HCEC 1CT (cell line): ENCODE measurements at regions not wholly inside any gene's neighbourhood (a gene's known extent, or its start where the extent isn't known, plus 50 kb on each side); places are given as distances from the start of the nearest gene placed in this dataset.
"Not testable (repeated sequence)": the region's sequence is repeated elsewhere in the genome, so short reads cannot be mapped to it uniquely, and the experiment has no call there.

Source experiments
- DNase-seq: peaks from one replicate; pipeline ENCODE4 v3.0.0-alpha.2; 2017

DNA sequence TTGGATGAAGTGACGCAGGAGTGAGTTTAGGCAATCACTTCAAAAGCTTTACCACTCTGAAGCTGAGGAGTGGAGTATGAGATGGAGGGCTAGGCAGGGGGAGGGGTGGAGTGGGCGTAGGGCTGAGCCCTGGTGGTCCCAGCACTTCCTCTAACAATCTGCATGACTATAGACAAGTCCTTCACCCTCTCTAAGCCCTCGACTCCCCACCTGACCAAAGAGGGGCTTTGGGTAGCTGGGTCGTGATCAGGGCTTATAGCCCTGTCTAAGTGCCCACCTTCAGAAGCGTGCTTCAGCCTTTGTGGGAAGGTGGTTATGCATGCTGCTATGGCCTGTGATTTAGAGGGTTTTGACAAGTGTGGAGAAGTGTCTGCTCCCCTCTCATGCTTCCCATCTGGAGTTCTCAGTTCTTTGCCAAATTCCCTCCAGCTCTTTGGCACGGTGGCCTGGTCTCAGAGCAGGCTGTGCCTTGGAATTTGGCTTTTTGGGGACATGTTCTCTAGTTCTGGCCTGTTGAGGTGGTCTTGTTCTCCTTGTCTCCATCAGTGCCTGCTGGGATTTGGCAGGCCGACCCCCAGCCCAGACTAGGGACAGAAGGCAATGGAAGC lies 53.0 kb downstream of the ACTBL2 start:
- DNase-seq = no peak

DNA sequence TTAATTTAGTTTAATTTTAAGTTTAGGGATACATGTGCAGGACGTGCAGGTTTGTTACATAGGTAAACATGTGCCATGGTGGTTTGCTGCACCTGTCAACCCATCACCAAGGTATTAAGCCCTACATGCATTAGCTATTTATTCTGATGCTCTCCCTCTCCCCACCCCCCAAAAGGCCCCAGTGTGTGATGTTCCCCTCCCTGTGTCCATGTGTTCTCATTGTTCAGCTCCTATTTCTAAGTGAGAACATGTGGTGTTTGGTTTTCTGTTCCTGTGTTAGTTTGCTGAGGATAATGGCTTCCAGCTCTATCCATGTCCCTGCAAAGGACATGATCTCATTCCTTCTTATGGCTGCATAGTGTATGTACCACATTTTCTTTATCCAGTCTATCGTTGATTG lies 53.6 kb downstream of the ACTBL2 start:
- not testable (repeated sequence) for DNase-seq

DNA sequence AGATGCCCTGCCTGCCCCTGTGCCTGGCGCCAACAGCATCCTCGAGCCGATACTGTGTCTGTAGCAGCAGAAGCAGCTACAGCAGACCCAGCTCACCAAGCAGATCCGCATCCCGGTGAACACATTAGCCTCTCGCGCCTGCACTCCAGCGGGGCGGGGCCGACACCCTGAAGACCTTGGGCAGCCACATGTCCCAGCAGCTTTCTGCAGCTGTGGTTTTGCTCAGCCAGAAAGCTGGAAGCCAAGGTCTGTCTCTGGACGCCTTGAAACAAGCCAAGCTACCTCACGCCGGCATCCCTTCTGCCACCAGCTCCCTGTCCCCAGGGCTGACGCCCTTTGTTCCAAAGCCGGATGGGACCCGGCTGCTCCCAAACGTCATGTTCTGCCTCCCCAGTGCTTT lies 59.6 kb downstream of the ACTBL2 start:
- DNase-seq = no peak

DNA sequence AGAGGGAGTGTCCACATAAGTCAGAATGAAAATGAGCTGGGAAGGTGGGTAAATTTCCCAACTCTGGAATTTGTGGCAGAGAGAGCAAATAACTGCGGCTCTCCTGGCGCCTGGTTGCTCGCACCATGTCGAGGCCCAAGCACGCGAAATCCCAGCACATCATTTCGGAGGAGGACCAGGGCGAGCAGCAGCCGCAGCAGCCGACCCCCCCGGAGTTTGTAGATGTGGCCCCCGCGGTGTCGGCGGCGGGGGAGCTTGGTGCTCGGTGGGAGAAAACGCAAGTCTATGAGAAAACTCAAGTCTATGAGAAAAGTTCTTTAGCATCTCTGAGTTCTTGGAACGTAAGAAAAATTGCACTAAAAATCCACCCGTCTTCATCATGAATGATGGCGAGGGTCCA lies 60.3 kb downstream of the ACTBL2 start:
- no peak for DNase-seq

DNA sequence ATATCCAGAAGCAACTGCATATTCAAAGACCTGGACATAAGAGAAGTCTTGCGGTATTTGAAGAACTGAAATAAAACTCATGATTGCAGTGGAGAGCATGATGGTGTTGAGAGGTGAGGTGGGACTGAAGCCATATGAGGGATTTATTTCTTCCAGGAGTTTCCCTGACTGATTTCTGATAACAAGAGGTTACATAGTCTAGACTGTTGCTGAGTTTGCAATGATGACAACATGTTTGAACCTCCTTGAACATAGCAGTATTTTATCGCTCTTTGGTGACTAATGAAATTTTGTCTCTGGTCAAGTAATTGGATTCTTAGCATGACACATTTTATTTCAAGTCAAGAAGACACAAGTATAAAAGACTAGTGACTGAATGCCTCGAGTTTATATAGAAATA lies 61.8 kb downstream of the ACTBL2 start:
- DNase-seq = no peak

DNA sequence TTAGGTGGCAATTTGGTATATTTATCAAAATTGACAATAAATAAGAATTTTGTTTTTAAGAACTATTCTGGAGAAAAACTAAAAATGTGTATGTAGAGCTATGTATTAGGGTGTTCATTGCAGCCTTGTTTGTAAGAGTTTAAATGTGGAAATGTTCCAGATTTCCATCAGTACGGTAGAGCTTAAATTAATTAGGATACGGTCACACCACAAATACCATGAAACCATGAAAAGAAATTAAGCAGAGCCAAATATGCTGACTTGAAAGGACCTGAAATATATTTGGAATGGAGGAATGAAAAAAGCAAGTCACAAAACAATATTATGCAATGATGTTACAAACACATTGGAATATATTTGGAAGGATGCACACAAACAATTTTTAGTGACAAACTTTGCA lies 64.6 kb downstream of the ACTBL2 start:
- no peak for DNase-seq

DNA sequence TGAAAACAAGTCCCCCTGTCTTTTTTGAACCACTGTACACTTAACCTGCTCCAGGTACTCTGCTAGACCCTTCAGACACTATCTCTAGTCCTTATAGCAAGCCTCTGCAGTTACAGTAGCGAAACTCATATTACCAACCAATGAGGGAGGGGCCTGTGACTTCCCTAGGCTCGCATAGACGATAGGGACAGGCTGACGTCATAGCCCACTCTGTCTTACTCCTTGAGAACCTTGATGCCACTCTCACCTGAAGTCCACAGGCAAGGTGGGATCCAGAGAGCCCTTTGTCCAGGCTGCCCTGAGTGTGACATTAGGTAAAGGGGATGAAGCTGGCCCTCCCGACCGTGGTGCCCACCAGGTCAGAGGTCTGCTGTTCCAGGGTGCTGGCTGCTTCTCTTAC lies 65.3 kb downstream of the ACTBL2 start:
- DNase-seq = no peak

DNA sequence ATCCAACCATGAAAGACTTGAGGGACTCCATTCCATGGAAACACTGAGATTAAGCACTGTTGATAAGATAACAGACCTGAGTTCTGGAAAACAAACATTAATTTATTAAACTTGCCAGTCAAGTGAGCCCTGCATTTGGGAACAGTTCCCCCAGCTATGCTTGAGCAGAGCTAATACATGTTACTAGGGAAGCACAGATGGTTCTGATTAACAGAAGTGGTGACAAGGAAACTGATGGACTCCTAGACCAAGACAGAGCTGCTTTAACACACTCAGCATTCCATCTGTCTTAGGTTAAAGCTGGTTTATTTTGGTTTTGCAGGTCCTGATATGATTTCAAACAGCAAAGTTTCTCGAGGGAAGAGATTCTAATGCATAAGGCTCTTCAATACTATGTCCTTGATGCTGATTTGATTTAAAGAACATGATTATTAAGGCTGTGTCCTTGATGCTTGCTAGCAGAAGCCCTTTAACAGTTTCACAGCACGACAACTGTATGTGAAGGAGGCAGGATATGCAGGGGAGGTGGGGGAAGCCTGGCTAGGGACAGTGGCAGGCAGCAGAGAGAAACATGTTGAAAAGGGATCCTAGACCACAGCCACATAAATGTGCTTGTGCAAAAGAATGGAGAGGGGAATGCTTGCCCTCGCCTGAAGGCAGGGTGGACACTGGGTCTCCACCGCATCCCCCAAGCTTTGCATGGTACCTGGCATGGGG lies 66.2 kb downstream of the ACTBL2 start:
- peak; percentile 15 for DNase-seq

DNA sequence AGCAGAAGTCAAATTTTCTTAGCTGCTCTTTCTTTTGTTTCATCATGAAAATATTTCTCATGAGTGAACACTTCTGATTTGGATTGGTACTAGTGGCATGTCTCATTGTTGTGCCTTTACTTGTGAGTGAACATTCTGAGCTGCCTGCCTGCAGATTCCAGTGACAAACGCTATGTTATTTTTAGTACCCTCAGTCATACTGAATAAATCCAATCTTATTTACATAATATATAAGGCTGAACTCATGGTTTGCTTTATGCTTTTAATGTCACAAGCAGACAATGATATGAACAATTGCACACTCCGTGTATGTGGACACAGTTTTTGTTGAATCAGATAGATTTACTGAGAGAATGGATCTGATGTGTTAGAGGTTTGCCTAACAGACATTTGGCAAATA lies 67.8 kb downstream of the ACTBL2 start:
- no peak for DNase-seq

DNA sequence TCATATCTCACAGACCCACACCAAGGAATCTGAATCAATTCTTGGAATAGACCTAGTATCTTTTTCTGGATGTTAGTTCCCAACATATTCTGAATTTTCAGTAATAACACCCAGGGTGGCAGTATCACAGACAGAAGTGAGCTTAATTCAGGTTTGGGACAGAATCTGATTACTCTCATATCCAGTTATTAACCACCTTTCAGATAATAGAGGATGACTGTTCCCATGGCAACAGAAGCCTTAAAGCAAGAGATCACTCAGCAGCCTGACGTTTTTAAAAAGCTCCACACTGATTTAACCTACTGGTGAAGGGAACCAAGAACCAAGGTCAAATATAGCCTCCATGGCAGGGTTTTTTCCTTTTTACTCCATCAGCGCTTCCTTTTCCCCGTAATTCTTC lies 68.4 kb downstream of the ACTBL2 start:
- DNase-seq = no peak

DNA sequence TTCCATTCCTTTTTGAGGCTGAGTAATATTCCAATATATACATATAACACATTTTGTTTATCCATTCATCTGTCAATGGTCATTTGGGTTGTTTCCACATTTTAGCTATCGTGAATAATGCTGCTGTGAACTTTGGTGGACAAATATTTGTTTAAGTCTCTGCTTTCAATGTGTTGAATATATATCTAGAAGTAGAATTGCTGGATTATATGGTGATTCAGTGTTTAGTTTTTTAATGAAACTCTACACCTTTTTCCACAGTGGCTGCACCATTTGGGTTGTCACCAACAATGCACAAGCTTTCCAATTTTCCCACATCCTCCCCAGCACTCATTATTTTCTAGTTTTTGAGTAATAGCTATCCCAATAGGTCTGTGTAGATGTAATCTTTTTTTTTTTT lies 69.5 kb downstream of the ACTBL2 start:
- no peak for DNase-seq

DNA sequence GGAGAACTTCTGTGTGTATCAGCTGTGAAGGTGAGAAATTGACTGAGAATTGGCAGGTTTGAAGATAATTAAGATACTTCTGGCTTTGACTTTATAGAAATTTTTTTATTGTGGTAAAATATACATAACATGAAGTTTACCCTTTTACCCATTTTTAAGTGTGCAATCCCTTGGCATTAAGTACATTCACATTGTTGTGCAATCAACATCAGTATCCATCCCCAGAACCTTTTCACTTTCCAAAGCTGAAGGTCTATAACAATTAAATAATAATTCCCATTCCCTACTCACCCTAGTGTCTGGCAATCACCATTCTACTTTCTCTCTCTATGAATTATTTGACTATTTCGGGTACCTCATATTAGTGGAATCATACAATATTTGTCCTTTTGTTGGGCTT lies 69.9 kb downstream of the ACTBL2 start:
- DNase-seq = no peak

DNA sequence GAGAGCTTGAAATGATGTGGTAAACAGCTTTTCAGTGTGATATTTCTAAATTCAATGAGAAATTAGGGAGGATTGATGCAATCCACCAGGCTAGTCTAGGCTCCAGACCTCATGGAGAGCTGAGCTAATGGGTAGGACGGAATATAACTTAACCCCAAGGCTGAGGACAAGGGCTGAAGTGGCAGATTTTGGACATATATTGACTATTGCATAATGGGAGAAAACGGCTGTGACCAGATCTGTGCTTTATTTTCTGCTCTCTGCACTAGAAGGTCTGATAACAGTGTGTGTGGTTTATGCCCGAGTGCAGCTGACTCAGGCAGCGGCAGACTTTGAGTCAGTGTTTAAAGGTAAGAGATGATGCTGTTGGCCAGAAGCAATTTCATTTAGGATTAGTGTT lies 70.6 kb downstream of the ACTBL2 start:
- peak; percentile 40 for DNase-seq

DNA sequence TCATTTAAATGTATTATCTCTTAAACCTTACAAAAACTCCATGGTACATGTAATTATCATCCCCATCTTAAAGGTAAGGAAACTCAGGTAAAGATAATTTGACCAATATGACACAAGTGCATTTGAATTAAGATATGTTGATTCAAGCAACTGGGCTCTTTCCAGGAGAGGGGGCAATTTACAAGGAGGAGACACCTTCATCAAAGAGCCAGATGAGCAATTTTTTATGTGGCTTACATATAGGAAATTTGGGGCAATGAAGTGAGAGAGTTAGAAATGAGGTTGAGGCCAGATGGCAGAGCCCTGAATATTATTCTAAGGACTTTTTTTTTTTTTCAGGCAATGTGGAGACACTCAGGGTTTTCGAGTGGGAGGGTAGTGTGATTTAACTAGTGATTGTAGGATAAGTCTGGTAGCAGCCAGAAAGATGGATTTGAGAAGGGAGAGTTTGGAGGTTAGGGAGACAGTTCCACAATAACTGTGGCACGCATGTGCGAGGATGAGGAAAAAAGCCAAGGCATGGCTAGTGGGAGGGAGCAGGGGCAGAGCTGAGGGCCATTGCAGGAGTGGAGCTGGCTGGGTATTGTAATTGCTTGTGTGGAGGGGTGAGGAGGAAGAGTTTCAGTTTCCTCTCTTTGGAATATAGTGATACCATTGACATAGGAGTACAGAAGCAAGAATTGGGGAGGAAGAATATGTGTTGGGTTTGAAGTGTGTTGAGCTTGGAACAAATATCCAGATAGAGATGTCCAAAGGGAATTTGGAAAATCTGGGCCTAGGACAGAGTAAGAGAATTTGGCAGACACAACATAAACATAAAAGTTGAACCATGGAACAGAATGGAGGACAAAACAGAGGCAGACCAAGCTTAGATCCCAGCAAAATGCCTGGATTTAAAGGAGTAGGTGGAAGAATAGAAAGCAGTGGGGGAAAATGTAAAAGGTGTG lies 72.0 kb downstream of the ACTBL2 start:
- no peak for DNase-seq

DNA sequence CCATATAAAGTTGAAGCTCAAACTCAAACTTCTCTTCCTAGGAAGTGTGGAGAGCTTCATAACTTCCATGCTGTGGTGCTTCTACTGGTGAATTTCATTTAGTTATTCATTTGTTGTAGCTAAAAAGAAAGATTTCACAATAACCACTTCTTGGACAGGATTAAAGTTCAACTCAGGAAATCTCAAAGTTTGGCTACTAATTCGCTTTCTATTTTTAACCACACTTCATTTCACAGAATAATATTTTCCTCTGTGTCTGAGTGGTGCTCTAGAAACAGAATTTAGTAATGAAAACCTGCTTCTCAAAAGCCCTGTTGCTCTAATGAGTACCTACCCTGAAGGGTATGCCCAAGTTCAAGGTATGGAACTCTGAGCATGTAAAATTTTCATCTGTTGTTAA lies 73.9 kb downstream of the ACTBL2 start:
- peak; percentile 13 for DNase-seq

DNA sequence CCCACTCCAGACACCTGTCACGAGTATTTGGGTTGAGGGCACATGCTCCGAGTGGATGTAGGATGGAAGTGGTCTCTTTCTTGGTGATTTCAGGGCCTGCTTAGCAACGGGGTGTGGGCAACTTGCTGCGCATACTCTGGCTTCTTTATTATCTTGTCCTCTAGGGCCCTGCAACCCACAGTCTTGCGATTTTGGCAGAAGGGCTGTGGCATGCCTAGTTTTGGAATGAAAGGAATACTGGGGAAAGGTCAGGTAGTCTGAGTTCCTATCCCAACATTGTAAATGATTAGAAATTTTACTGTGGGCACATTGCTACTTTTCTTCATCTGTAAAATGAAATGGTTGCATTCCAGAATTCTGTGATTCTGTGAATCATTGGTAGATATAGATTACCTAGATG lies 74.3 kb downstream of the ACTBL2 start:
- DNase-seq = no peak

DNA sequence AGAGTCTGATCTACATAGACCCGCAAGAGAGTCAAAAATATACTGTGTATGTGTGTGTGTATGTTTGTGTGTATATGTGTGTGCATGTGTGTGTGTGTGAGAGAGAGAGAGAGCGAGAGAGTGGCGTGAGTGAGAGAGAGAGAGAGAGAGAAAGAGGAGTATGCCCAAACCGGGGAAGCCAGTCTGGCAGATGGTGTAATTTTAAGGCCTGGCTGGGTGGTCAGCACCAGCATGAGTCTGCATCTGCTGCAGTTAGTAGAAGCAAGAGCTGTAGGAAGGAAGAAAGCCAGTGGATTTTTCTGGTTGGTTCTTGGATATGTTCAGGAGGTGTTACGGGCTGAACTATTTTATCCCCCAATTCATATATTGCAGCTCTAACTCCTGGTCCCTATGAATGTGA lies 75.2 kb downstream of the ACTBL2 start:
- DNase-seq = no peak

DNA sequence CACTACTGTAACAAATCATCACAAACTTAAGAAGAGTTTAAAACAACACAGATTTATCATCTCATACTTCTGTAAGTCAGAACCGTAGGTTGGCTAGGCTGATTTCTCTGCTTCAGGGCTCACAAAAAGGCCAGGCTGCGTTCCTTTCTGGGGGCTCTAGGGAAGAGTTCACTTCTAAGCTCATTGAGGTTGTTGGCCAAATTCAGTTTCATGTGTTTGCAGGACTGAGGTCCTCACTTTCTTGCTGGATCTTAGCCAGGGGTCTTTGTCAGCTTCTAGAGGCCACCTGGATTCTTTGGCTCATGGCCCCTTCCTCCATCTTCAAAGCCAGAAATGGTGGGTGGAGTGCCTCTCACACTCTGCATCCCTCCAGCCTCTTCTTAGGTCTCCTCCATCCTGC lies 76.0 kb downstream of the ACTBL2 start:
- no peak for DNase-seq

DNA sequence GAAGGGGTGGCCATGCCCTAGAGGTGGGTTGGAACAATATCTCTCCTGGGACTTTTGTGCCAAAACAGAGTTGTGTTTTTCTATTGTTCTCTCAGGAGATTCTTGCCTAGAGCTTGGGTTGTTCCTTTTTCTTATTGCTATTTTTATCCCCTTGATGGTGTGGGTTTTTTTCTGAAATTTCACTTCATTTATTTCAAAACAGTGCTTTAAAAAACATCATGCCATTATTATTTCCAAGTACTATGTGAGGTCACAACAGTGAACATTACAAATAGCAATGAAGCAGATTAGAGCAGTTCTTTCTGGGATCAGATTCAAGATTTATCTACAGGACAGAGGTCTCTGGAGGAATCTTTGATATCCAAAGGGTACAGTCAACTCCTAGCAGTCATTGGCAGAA lies 76.6 kb downstream of the ACTBL2 start:
- no peak for DNase-seq

DNA sequence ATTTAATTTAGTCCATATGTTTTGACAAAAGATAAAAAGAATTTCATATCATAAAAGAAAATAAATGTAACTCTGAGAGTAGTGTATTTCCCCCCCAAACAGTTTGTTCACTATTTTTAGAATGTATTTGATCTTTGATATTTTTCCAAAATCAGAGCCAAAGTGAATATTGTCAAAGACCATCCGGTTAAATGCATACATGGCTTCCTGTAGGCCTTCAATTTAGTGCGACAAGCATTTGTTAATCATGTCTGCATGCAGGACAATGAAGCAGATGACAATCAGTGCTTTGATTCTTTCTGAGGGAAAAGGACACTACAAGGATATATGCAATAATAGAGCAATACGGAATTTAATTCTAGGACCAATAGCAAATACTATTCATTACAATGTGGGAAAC lies 79.8 kb downstream of the ACTBL2 start:
- no peak for DNase-seq

DNA sequence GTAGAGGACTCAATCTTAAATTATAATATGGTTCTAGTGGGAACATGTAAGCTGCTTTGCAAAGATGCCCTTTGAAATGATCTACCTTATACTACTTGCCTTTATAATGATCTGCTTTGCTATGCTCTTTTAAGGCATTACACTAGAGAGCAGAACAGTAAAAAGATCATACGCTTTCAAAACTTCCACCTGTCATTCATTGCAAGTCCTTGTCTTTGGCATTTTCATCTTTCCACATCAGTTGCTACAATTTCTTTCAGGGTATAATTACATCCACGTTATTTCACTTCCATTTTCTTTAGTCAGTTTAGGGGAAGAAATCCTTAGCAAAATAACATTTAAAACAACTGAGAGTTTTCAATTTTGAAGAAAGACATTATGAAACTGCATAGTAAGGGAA lies 80.3 kb downstream of the ACTBL2 start:
- DNase-seq = no peak

DNA sequence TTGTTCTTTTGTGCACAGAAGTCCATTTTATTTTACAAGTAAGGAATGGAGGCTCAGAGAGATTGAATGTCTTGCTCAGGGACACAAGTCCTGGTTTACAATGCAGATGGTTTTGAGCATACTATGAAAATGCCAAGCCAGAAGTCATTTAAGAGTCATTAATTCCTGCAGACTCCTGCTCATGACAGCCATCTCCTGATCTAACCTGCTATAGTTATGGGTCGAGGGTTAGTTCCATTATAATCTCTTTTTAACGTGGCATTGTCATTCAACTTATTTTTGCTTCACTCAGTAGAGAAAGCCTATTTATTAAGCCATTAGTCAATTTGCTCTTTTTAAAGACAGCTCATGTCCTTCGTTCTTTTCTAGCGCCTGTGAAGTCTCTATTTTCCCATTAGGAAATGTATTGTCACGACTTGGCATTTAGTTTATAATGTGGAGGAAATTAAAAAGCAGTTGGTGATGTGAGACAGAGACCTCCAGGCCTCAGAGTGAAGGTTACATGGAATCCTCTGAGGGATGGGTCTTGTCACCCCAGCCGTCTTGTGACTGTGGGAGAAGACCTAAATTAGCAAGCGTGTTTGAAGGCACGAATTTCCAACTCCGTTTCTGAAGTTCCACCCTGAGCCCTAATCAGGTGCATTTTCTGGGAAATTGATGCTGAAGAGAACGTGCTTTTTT lies 84.1 kb downstream of the ACTBL2 start:
- no peak for DNase-seq

DNA sequence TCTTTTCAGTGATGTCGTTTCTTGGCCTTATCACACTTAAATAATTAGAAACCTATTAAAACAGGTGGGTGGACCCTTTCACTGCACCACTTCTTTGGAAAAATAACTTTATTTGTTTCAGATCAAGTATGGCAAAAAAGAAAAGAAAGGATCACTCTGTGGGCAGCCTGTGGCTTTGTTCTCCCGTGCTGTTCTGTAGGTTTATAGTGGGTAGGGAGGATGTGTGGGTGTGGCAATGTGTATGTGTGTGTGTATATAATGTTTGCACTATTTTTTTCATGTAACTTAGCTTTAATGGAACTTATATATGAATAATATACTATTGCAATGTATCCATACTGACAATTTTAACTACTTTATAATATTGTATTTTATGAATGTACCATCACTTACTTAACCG lies 85.9 kb downstream of the ACTBL2 start:
- DNase-seq = no peak
